OCI-LY1 (cell line): ENCODE measurements at regions not wholly inside any gene's neighbourhood (a gene's known extent, or its start where the extent isn't known, plus 50 kb on each side); places are given as distances from the start of the nearest gene placed in this dataset.

ENCODE experiments used
- H2AFZ ChIP-seq: fragments of 200-600 bp; sonication (generic), shearing (Covaris generic); 2 replicates; pipeline ENCODE4 v1.6.0; 2014; ENCODE audit warnings: antibody characterized with exemption, mild to moderate bottlenecking, low read length
- H3F3A ChIP-seq: fragments of 200-600 bp; sonication (generic), shearing (Covaris generic); 2 replicates; pipeline ENCODE4 v1.6.0; 2014; ENCODE audit warnings: mild to moderate bottlenecking, antibody characterized with exemption, low read length, moderate library complexity; ENCODE audit not compliant: insufficient read depth
- H3K27ac ChIP-seq: fragments of 200-600 bp; sonication (generic); 2 replicates; pipeline ENCODE4 v1.5.1; 2014; ENCODE audit warnings: low read length, mixed run types, mild to moderate bottlenecking, low read depth; ENCODE audit not compliant: poor library complexity, severe bottlenecking
- H3K27me3 ChIP-seq: fragments of 200-600 bp; sonication (generic); 2 replicates; pipeline ENCODE4 v1.6.0; 2014; ENCODE audit warnings: antibody characterized with exemption, mild to moderate bottlenecking, low read length, moderate library complexity; ENCODE audit not compliant: insufficient read depth
- H3K36me3 ChIP-seq: fragments of 200-600 bp; sonication (generic); 2 replicates; pipeline ENCODE4 v1.6.1; 2014; ENCODE audit warnings: mild to moderate bottlenecking, antibody characterized with exemption, low read length, moderate library complexity, mixed read lengths; ENCODE audit not compliant: insufficient read depth
- H3K4me1 ChIP-seq: fragments of 200-600 bp; sonication (generic); 2 replicates; pipeline ENCODE4 v1.5.1; 2014; ENCODE audit warnings: mild to moderate bottlenecking, low read length, moderate library complexity; ENCODE audit not compliant: insufficient read depth, severe bottlenecking
- H3K4me2 ChIP-seq: fragments of 200-600 bp; sonication (generic), shearing (Covaris generic); 2 replicates; pipeline ENCODE4 v1.6.1; 2014; ENCODE audit warnings: low read length
- H3K4me3 ChIP-seq: fragments of 200-600 bp; sonication (generic); 2 replicates; pipeline ENCODE4 v1.5.1; 2014; ENCODE audit warnings: low read length, low read depth, mild to moderate bottlenecking, mixed read lengths; ENCODE audit not compliant: poor library complexity, severe bottlenecking
- H3K79me2 ChIP-seq: fragments of 200-600 bp; shearing (Covaris generic); 2 replicates; pipeline ENCODE4 v1.6.1; 2016; ENCODE audit warnings: mixed run types, low read length, mixed read lengths; ENCODE audit not compliant: insufficient read depth
- H3K9ac ChIP-seq: fragments of 200-600 bp; sonication (generic), shearing (Covaris generic); 2 replicates; pipeline ENCODE4 v1.6.1; 2014; ENCODE audit warnings: mild to moderate bottlenecking, low read length, mixed read lengths
- H3K9me2 ChIP-seq: fragments of 200-600 bp; sonication (generic), shearing (Covaris generic); 2 replicates; pipeline ENCODE4 v1.6.1; 2014; ENCODE audit warnings: low read depth, mild to moderate bottlenecking, low read length, mixed read lengths
- H3K9me3 ChIP-seq: fragments of 200-600 bp; shearing (Covaris generic); 2 replicates; pipeline ENCODE4 v1.6.1; 2014; ENCODE audit warnings: low read length, mixed read lengths
- H4K20me1 ChIP-seq: fragments of 200-600 bp; sonication (generic), shearing (Covaris generic); 2 replicates; pipeline ENCODE4 v1.6.0; 2016; ENCODE audit warnings: mild to moderate bottlenecking, low read length; ENCODE audit not compliant: insufficient read depth
- CTCF ChIP-seq: fragments of 200-600 bp; sonication (generic), shearing (Covaris generic); IDR thresholded peaks from 2 replicates; pipeline ENCODE4 v1.5.1; 2017; ENCODE audit warnings: mild to moderate bottlenecking, antibody characterized with exemption, low read length, moderate library complexity, mixed read lengths
- EZH2 ChIP-seq: fragments of 200-600 bp; sonication (generic), shearing (Covaris generic); IDR thresholded peaks from 2 replicates; pipeline ENCODE4 v1.8.0; 2017; ENCODE audit warnings: borderline replicate concordance, mixed run types, mild to moderate bottlenecking, antibody characterized with exemption, low read length, moderate library complexity, mixed read lengths

- no peaks in the 10 kb centered on the region for H3K4me1 ChIP-seq
- H3K4me2 ChIP-seq, result no peak overlapping the region
- no peak overlapping the region for H2AFZ ChIP-seq
- no peak overlapping the region for H3K4me3 ChIP-seq
- H4K20me1 ChIP-seq, result no peaks in the 10 kb centered on the region
- H3K9me2 ChIP-seq, result no peaks in the 10 kb centered on the region
- H3K79me2 ChIP-seq, result no peaks in the 10 kb centered on the region
- no peaks in the 10 kb centered on the region for H3K9me3 ChIP-seq
- no peaks in the 10 kb centered on the region for H3F3A ChIP-seq
- no peak overlapping the region for H3K27ac ChIP-seq
- H3K9ac ChIP-seq, result no peak overlapping the region
- no peaks in the 10 kb centered on the region for H3K36me3 ChIP-seq
- no peak for TF ChIP-seq CTCF
- TF ChIP-seq EZH2, result no peak
- no peaks in the 10 kb centered on the region for H3K27me3 ChIP-seq
Observed at GRCh38 chr3:65017359-65017758, 329.6 kb upstream of the ADAMTS9 start.

- no peak overlapping the region for H3K4me2 ChIP-seq
- no peaks in the 10 kb centered on the region for H3K79me2 ChIP-seq
Observed at GRCh38 chr3:65015711-65016110, 327.9 kb upstream of the ADAMTS9 start.

GRCh38 chr3:65013053-65013452, 325.3 kb upstream of the ADAMTS9 start:
- no peak overlapping the region for H3K27ac ChIP-seq
- H3K36me3 ChIP-seq, result no peaks in the 10 kb centered on the region
- H3K9ac ChIP-seq, result no peak overlapping the region
- no peaks in the 10 kb centered on the region for H3F3A ChIP-seq
- no peaks in the 10 kb centered on the region for H4K20me1 ChIP-seq
- no peaks in the 10 kb centered on the region for H3K9me3 ChIP-seq
- no peaks in the 10 kb centered on the region for H3K27me3 ChIP-seq
- no peaks in the 10 kb centered on the region for H3K9me2 ChIP-seq
- H3K4me3 ChIP-seq, result no peak overlapping the region
- no peak overlapping the region for H2AFZ ChIP-seq
- no peaks in the 10 kb centered on the region for H3K4me1 ChIP-seq
- TF ChIP-seq EZH2 (no peak), CTCF (no peak)
- H3K79me2 ChIP-seq, result no peaks in the 10 kb centered on the region
- H3K4me2 ChIP-seq, result no peak overlapping the region

More at GRCh38 chr3:65015711-65016110, 327.9 kb upstream of the ADAMTS9 start:
- H2AFZ ChIP-seq, result no peak overlapping the region
- no peaks in the 10 kb centered on the region for H3K9me3 ChIP-seq
- no peaks in the 10 kb centered on the region for H4K20me1 ChIP-seq
- no peak for TF ChIP-seq EZH2
- TF ChIP-seq CTCF, result no peak
- H3F3A ChIP-seq, result no peaks in the 10 kb centered on the region
- H3K9ac ChIP-seq, result no peak overlapping the region
- no peak overlapping the region for H3K4me3 ChIP-seq
- no peak overlapping the region for H3K27ac ChIP-seq
- H3K4me1 ChIP-seq, result no peaks in the 10 kb centered on the region
- no peaks in the 10 kb centered on the region for H3K9me2 ChIP-seq
- no peaks in the 10 kb centered on the region for H3K36me3 ChIP-seq
- H3K27me3 ChIP-seq, result no peaks in the 10 kb centered on the region
